ENCODE measurements at regions not wholly inside any gene's neighbourhood (a gene's known extent, or its start where the extent isn't known, plus 50 kb on each side); places are given as distances from the start of the nearest gene placed in this dataset.
"Not testable (repeated sequence)": the region's sequence is repeated elsewhere in the genome, so short reads cannot be mapped to it uniquely, and the experiment has no call there.

DNA sequence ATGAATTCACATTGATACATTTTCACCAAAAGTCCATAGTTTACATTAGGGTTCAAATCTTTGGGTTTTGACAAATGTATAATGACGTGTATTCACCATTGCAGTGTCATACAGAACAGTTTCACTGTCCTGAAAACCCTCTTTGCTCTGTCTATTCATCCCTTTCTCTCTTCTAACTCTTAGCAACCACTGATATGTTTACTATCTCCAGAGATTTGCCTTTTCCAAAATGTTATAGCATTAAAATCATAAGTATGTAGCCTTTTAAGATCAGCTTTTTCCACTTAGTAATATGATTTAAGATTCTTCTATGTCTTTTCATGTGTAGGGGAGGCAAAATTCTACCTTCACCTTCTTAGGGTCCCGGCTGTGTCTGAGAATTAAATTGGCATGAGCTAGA lies 203.8 kb downstream of the TPRG1 start:
- no peak for DNase-seq (ENCODE audit: low read depth, low spot score)

DNA sequence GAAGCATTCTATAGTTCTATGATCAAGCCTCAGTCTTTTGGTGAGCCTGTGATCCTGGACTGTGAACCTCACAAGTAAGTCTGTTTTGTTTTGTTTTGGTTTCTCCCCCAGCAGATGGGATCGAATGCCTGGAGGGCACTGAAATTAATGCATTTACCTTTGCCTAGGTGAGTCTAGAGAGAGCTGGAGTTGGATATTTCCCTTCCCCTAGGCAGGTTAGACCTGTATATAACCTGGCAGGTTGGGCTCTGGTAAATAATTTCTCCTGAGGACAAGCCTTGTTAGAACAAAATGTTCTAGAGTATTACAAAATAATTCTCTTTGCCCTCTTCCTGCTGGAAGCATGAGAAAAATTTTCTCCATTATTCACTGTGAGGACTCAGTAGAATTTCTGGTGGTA lies 211.9 kb downstream of the TPRG1 start:
- peak; percentile 61 for DNase-seq (ENCODE audit: low read depth, low spot score)

DNA sequence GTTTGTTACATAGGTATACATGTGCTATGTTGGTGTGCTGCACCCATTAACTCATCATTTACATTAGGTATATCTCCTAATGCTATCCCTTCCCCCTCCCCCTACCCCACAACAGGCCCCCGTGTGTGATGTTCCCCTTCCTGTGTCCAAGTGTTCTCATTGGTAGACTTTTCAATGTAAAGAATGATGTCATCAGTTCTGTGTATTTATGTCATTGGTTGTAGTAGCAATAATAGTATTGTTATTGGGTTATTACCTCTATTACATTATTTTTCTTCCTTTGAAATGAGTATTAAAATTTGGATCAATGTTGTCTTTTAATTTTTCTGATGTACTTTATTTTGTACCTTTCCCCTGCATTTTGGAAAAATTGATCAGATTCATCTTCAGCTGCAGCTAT lies 214.1 kb downstream of the TPRG1 start:
- not testable (repeated sequence) for DNase-seq (ENCODE audit: low read depth, low spot score)

DNA sequence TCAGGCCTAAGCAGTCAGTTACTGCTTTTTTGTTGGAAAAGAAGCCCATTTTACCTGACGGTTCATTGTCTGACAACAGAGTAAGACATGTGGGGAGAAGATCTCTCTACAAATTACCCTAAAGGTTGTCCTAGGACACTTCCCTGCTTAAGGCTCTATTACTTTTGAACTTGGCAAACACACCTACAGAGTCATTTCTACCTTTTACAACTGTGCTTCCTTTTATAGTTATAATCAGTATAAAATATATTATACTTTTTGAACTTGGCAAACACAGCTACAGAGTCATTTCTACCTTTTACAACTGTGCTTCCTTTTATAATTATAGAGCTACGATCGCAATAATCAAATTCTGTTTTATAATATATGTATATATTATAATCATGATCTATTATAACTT lies 215.0 kb downstream of the TPRG1 start:
- DNase-seq (ENCODE audit: low read depth, low spot score): no peak

DNA sequence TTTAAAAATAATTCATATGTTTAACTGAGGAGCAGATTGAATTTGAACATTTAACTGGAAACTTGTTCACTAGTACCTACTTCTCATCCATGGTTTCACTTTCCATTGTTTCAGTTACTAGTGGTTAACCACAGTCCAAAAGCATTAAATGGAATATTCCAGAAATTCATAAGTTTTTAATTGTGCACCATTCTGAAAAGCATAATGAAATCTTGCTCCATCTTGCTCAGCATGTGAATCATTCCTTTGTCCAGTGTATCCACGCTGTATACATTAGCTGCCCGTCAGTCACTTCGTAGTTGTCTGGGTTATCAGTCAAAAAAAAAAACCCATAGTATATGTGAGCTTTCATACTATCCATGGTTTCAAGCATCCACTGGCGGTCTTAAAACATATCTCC lies 217.6 kb downstream of the TPRG1 start:
- DNase-seq (ENCODE audit: low read depth, low spot score): no peak

DNA sequence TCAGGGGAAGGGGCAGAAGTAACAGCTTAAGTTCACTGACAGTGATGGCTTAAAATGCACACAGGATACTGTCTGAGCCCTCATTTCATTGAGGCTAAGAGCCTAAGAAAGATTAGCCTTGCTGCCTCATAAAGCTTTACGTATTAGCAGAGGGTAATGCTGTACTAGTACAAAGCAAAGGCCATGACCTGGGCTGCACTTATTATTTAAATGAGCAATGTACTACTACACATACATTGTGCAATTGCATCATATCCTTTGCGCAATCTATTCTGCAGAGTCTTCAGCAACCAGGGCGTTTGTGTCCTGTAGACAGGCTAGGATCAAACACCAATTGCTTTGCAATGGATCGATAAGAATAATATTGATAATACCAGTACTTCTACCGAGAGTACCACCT lies 221.8 kb downstream of the TPRG1 start:
- no peak for DNase-seq (ENCODE audit: low read depth, low spot score)

DNA sequence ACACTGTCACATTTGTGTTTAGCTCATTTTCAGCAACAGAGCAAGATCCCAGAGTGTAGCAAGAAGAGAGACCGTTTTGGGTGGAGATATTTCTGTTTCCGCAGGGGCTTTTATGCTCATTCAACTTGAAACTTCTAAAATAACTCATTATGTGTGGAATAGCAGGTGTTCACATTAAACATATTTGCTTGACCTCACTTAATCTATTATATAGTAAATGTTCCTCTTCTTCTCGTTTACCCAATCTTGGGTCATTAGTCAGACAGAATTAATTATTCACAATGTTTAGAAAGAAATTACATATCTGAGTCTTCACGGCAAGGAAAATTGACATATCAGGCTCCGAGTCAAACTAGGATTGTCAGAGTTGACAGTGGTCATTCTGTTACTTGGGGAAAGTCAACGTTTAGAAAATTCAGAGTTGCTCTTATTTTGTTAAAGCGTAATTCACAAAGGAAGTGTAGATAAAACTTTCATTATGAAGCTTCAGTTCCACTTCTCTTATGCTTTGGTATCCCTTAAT lies 222.9 kb downstream of the TPRG1 start:
- DNase-seq (ENCODE audit: low read depth, low spot score): no peak

DNA sequence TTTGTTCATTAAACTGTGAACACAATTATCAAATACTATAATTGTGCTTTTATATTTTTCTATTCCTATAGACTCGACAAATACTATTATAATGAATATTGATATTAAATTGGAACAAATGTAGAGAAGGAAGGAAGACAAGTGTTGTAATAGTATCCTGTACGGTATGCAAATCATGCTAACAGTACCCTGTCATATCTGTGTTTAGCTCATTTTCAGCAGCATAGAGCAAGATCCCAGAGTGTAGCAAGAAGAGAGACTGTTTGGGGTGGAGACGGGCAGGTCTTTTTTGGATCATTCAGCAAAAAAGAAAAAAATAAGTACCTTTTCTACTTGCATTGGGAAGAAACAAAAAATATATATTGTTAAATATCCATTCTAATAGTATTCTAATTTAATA lies 224.1 kb downstream of the TPRG1 start:
- no peak for DNase-seq (ENCODE audit: low read depth, low spot score)

DNA sequence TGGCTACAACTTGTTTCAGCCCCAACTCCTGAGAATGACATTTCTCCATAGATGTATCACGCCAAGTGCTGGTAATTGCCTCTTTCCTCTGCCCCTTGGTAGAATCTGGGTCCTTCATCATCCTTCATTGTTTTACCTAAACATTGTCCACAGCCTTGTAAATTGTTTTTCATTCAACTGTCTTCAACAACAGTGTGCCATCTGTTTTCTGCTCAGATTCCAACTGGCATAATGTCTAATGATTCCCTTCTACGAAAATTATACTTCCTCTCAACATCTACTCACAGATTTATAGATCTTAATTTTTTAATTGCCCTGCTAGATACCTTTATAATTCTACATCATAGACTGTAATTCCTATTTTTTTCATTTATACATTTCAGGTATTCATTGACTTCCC lies 226.9 kb downstream of the TPRG1 start:
- no peak for DNase-seq (ENCODE audit: low read depth, low spot score)

DNA sequence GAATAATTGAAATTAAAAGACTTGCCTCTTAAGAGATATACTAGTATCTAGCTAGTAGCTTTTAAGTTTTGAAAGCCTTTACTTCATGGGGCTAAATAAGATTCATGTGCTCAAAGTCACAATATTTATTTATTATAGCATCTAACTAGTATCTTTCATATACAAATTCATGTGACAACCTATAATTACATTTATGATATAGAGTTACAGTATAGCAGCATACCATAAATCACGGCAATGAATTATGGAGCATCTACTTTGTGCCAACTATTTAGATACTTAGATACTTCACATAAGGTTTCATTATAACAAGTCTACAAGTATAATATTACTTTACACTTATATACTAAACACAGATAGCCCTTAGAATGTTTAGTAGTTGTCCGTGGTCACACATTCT lies 229.4 kb downstream of the TPRG1 start:
- no peak for DNase-seq (ENCODE audit: low read depth, low spot score)

DNA sequence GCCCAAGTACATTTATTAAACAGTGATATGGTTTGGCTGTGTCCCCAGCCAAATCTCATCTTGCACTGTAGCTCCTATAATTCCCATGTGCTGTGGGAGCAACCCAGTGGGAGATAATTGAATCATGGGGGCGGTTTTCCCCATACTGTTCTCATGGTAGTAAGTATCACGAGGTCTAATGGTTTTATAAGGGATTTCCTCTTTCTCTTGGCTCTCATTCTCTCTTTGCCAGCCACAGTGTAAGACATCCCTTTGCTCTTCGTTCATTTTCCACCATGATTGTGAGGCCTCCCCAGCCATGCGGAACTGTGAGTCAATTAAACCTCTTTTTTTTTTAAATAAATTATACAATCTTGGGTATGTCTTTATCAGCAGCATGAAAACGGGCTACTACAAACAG lies 228.0 kb upstream of the TP63 start:
- no peak for DNase-seq (ENCODE audit: low read depth, low spot score)

DNA sequence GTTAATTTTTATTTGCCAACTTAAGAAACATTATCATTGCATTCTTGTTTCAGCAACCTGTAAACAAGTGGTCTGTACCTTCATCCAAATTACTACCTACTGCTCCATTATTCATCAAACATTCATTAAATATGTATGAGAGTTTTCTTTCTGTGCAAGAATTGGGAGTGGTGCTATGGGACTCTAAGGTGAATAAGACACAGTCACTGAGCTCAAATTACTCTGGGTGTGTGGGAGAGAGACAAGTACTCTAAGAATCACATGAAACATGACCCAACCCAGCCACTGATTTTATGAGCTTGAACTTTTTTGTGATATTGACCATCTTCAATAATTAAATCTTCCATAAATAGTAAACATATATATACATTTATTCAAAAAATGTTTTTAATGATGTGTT lies 227.2 kb upstream of the TP63 start:
- DNase-seq (ENCODE audit: low read depth, low spot score): no peak

DNA sequence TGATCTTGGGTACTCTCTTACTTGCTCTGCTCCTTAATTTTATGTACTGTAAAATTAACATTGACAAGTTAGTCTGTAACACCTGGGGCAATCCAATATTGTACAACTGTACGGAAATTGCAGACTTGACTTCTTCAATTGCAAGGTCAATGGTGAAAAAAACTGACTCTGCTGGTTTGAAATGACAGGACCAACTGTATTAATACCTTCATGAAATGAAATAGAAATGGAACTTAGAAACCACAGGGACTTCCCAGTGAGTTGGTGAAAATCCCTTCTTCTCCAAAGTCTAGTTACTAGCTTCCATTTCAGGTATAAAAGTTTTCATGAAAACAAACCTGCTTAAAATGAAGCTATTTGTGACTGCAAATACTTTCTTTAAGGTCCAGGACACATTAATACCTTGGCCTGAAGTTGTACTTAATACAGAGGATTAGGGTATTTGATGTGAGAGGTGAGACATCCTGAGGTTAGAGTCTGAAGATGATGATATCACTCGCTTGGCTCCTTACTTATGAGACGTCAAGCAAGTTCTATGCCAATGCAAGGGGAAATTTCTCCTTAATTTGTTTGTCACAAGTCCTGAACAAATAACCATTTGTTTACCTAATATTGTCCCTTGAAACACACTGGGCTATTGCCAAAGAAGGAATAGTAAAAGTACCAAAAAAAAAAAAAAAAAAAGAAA lies 226.2 kb upstream of the TP63 start:
- DNase-seq (ENCODE audit: low read depth, low spot score): no peak

DNA sequence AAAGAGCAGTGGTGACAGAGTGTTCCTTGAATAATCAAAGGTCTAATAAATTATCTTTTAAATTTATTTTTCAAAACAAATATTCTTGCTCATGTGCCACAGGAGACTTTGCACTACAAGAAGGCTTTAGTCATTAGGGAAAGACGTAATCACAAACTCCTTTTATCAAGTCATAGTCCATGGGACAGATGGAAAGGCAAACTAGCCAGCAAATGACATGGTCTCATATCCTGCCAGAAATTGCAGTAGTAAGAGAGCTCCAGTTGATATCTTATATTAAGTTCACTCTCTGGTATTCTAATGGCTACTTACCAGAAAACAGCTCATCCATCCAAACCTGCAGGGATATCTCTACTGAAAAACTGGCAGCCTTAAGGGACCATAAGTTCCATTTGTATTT lies 225.0 kb upstream of the TP63 start:
- DNase-seq (ENCODE audit: low read depth, low spot score): no peak

DNA sequence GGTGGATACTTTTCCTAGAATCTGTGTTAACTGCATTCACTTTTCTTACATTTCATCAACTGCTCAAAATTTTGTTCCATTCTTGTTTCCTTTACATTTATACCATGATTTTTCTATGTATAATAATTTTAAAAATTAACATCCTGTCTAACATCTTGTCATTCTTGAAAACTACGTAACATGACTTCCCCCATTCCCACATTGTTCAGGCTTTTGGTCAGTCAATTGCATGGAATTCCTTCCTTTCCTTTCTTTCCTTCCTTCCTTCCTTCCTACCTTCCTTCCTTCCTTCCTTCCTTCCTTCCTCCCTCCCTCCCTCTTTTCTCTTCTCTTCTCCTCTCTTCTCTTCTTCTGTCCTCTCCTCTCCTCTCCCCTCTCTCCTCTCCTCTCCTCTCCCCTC lies 220.7 kb upstream of the TP63 start:
- no peak for DNase-seq (ENCODE audit: low read depth, low spot score)

DNA sequence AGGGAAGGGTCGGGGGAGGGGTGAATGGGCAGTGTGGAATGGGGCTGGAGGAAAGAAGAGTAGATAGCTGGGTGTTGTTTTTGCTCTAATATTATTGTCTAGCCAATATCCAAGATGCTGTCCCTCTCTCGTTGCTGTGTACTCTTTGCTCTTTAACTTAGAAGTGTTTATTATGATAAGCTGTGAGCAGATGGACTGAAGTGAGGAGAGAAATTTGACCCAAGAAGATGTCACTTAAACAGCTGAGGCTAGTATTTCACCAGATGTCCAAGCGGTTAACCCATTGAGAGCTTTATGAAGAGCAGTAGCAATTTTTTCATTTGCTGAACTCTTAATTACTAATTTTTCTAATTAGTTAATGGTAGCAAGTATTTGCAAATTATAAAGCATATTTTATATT lies 212.2 kb upstream of the TP63 start:
- DNase-seq (ENCODE audit: low read depth, low spot score): no peak

DNA sequence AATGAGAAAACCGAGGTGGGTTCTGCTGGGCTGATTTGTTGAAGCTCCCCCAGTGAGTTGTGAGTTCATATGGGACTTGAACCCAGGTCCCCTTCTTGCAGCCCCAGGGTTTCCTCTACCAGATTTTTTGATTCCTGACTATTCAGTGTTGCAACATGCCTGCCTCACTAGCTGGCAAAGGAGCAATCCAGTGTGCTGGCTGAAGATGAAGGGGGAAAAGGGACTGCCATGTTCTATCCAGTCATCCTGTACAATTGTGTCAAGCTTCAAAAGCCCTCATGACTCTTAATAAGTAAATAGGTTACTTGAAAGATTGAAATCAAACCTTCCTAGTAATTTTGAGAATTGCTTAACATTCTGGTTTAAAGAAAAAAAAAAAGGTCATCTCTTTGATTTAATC lies 211.5 kb upstream of the TP63 start:
- no peak for DNase-seq (ENCODE audit: low read depth, low spot score)

DNA sequence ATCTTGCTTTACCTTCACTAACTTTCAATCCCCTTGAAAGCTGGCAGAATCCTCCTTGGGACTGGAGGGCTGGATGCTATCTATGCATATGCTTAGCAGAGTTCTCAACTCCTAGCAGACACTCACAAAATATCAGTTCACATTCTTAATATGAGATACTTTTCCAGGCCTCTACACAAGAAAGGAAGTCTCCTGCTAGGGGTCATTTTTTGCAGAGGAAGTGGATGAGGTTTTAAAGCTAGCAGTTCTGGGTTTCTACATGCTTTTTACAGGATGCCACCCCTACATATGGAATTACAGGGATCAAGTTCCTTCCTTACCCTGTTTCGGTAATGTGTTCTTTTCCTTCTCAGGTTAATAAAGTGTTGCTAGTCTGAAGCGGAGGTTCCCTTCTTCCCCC lies 206.3 kb upstream of the TP63 start:
- DNase-seq (ENCODE audit: low read depth, low spot score): no peak

DNA sequence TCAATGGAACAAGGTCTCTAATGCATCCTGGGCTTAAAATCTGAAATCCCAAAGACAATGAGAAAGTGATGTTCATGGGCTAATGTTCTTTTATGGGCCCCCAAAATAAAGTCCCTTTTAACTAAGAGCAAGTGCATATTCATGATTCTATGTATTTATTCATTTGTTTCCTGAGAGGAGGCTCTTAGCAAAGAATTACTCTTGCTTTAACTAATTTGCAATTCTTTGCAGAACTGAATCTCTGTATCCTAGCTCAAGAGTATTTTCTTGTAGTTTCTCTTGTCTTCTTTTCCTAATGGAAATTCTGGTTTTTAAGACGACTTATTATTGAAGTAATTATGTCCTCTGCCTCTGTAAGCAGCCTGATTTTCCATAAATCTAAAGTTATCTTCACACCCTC lies 202.2 kb upstream of the TP63 start:
- DNase-seq (ENCODE audit: low read depth, low spot score): no peak

DNA sequence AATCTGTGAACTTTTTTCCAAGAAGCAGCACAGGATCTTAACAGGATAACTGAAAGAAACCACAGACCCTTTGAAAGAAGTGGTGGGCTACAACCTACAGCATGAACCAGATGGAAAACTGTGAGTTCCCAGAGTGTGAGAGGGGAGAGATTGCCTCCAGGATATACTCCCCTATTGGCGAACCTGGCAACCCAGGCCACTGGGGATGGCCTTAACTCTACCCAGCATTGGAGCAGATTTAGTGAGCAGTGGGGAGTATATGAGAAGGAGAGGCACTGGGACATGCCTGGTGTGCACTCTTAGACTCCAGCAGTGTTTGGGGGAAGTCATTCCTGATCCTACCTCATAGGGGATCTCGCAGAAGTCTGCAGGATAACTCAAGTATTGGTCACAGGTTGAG lies 201.0 kb upstream of the TP63 start:
- DNase-seq (ENCODE audit: low read depth, low spot score): no peak

DNA sequence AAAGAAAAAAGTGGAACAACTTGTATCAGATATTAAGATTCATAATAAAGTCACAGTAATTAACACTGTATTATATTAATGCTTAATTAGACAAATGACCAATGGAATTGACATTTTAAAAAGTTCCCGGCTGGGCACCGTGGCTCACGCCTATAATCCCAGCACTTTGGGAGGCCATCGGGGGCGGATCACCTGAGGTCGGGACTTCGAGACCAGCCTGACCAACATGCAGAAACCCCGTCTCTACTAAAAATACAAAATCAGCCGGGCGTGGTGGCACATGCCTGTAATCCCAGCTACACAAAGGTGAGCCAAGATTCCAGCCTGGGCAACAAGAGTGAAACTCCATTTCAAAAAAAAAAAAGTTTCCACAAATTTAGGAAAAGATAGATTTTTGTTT lies 188.9 kb upstream of the TP63 start:
- not testable (repeated sequence) for DNase-seq (ENCODE audit: low read depth, low spot score)

DNA sequence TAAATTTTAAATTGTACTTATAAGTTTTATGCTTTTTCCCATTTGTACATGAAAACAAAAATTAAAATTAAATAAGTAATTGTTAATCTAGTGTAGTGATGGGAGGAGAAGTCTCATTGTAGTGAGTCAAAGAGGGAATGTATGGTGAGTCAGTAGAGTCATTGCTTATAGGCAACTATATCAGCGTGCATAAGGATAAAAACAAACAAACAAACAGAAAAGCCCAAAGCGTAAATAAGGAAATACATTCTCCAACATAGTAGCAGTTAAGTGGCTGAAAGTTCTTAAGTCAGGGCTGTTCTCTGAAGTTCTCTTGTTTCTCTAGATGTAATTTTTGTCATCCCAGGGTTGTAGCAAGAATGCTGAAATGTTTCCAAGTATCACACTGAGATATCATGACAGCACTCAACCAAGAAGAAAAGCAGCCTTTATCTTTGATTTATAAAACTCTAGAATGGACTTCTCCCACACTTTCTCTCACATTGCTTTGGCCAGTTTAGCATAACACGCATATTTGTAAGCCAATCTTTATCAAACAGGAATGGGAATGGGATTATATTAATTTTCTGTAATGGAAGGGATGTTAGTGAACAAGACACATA lies 184.1 kb upstream of the TP63 start:
- no peak for DNase-seq (ENCODE audit: low read depth, low spot score)

DNA sequence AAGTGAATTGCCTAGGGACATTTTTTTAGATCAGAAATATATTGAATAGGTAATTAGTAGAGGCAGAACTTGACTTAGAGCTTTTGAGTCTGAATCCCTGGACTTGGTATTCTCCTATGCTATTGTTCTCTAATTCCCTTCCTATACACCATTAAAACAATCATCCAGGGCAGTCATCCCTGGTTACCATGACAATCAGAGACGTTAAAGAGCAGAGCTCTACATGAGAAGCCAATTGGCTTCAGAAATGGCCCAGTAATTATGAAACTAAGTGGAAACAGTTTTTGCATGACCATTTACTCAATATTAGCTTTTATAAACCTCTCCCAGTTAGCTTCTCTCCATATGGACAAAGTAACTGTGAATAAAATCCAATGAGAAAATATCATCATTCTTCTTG lies 182.1 kb upstream of the TP63 start:
- DNase-seq (ENCODE audit: low read depth, low spot score): no peak

DNA sequence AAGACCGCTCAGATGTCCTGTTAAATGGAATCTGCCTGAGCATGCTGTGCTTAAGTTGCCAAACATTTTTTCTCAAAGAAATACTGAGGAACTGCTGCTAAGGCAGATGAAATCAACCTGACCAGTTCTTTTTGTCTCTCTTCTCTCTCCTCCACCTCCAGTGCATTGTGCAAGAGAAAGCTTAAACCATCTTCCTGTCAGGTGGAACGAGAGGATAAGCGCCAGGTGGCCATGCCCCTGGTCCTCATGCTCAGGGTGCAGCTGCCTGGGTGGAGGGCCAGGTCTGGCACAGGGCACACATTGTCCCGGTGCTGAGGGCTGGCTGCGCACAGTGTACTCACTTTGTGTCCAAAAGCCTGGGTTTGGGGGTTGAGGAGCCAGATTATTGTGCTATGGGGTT lies 176.2 kb upstream of the TP63 start:
- no peak for DNase-seq (ENCODE audit: low read depth, low spot score)

Measured in ELF-1 (cell line).